K562 (cell line): ENCODE measurements at regions not wholly inside any gene's neighbourhood (a gene's known extent, or its start where the extent isn't known, plus 50 kb on each side); places are given as distances from the start of the nearest gene placed in this dataset.

Experiments used
- ATAC-seq: fragments of 200-7000 bp; cut with Tn5 transposase; 3 replicates; pipeline ENCODE4 v1.9.1; 2020; ENCODE audit warnings: moderate library complexity
- BruUV-seq: library from RNA; stranded (reverse); fragments of 400-500 nt; replicated peaks from 2 replicates; lab custom pipeline; 2021; lab: Mats Ljungman, UMichigan
- CTCF ChIA-PET: fragments of 300-600 bp; formaldehyde crosslinking; extraction: SDS; loops from one replicate; lab custom pipeline; 2021; ENCODE audit warnings: low intra/inter-chr PET ratio; lab: Yijun Ruan, JAX
- POLR2A ChIA-PET: fragments of 300-600, 350-650 bp; sonication (Branson Sonifier 250); formaldehyde crosslinking; extraction: SDS; loops from one replicate; lab custom pipeline; 2021; ENCODE audit warnings: antibody characterized with exemption, inconsistent platforms; lab: Yijun Ruan, JAX
- DNase-seq, 4 experiments: peaks; one replicate each; pipeline versions ENCODE4 v3.0.0 to v3.0.0-alpha.2; 2011 to 2018; ENCODE audit warnings: low spot score in 3 of 4, mixed read lengths in 3 of 4; ENCODE audit errors: extremely low read depth in 1 of 4
- FAIRE-seq: peaks from 2 replicates; lab custom pipeline; 2011; peaks lifted over from hg19 to GRCh38; lab: Jason Lieb, UNC
- H2AFZ ChIP-seq: 2 replicates; pipeline ENCODE4 v1.6.0; 2011; ENCODE audit warnings: low read depth, low read length, control low read depth, inconsistent platforms
- H3K27ac ChIP-seq: fragments of 200-600 bp; 3 replicates; pipeline ENCODE4 v1.8.0; 2011; ENCODE audit warnings: low read depth, mild to moderate bottlenecking, control low read depth, inconsistent platforms, low read length, moderate library complexity, mixed read lengths; ENCODE audit errors: extremely low read depth
- H3K27me3 ChIP-seq, 2 experiments: fragments of 300-600 bp in 1 of 2; 2 replicates in 1 of 2; 3 replicates in 1 of 2; pipeline versions ENCODE4 v1.6.0 to v1.8.0; 2011; ENCODE audit warnings: inconsistent platforms in 2 of 2, low read length in 2 of 2, mild to moderate bottlenecking in 1 of 2, mixed read lengths in 1 of 2, moderate library complexity in 1 of 2; ENCODE audit not compliant: control insufficient read depth in 2 of 2, insufficient read depth in 2 of 2
- H3K36me3 ChIP-seq: fragments of 300-600 bp; 3 replicates; pipeline ENCODE4 v1.8.0; 2011; ENCODE audit warnings: mild to moderate bottlenecking, low read length, inconsistent platforms; ENCODE audit not compliant: control insufficient read depth, insufficient read depth
- H3K4me1 ChIP-seq, 2 experiments: fragments of 200-600 bp in 1 of 2; replicated peaks in 1 of 2; 2 replicates in 1 of 2; 3 replicates in 1 of 2; pipeline versions ENCODE4 v1.5.1 to v1.8.0; 2011; ENCODE audit warnings: inconsistent platforms in 2 of 2, low read length in 2 of 2, mild to moderate bottlenecking in 1 of 2, mixed read lengths in 1 of 2, moderate library complexity in 1 of 2; ENCODE audit not compliant: control insufficient read depth in 2 of 2, insufficient read depth in 2 of 2
- H3K4me2 ChIP-seq: 2 replicates; pipeline ENCODE4 v1.6.1; 2011; ENCODE audit warnings: low read length, control low read depth, inconsistent platforms, mixed read lengths; ENCODE audit not compliant: insufficient read depth
- H3K4me3 ChIP-seq: fragments of 200-600 bp; sonication (generic), shearing (Covaris generic); 2 replicates; pipeline ENCODE4 v1.5.1; 2016; ENCODE audit warnings: control low read depth, inconsistent platforms
- H3K79me2 ChIP-seq: fragments of 200-600 bp; 3 replicates; pipeline ENCODE4 v1.8.0; 2011; ENCODE audit warnings: low read length, inconsistent platforms; ENCODE audit not compliant: control insufficient read depth, insufficient read depth
- H3K9ac ChIP-seq, 2 experiments: 2 replicates each; pipeline versions ENCODE4 v1.6.0 to v1.6.1; 2011; ENCODE audit warnings: low read depth in 2 of 2, low read length in 2 of 2, control low read depth in 1 of 2, inconsistent platforms in 1 of 2, mild to moderate bottlenecking in 1 of 2, mixed read lengths in 1 of 2; ENCODE audit not compliant: insufficient read depth in 1 of 2
- H3K9me1 ChIP-seq: one replicate; pipeline ENCODE4 v1.6.0; 2011; ENCODE audit warnings: inconsistent platforms, mild to moderate bottlenecking, low read length, moderate library complexity; ENCODE audit not compliant: control insufficient read depth, insufficient read depth
- H3K9me3 ChIP-seq: replicated peaks from 2 replicates; pipeline ENCODE4 v1.5.1; 2011; ENCODE audit warnings: low read depth, low read length, inconsistent platforms; ENCODE audit not compliant: control insufficient read depth, insufficient read depth
- H4K20me1 ChIP-seq: replicated peaks from 2 replicates; pipeline ENCODE4 v1.6.1; 2011; ENCODE audit warnings: low read length, inconsistent platforms, mixed read lengths; ENCODE audit not compliant: control insufficient read depth, insufficient read depth
- BRF1 ChIP-seq: IDR thresholded peaks from 3 replicates; pipeline ENCODE4 v1.6.1; 2011; ENCODE audit warnings: borderline replicate concordance, mild to moderate bottlenecking; ENCODE audit not compliant: insufficient read length; ENCODE audit errors: extremely low read depth
- COPS2 ChIP-seq: fragments of 450-650 bp; conservative IDR thresholded peaks from 2 replicates; pipeline ENCODE4 v1.6.1; 2016; ENCODE audit warnings: mild to moderate bottlenecking, moderate library complexity
- E2F8 ChIP-seq: fragments of 450-650 bp; IDR thresholded peaks from 2 replicates; pipeline ENCODE4 v1.7.1; 2018; ENCODE audit warnings: mild to moderate bottlenecking, low read depth; ENCODE audit not compliant: partially characterized antibody
- ESRRB ChIP-seq: fragments of 250-450 bp; sonication (Bioruptor Pico); IDR thresholded peaks from 2 replicates; pipeline ENCODE4 v1.5.0; 2020; ENCODE audit warnings: mild to moderate bottlenecking, moderate library complexity, borderline replicate concordance
- GTF2E2 ChIP-seq: fragments of 200-800 bp; sonication (Bioruptor generic); IDR thresholded peaks from 2 replicates; pipeline ENCODE4 v1.6.1; 2016; ENCODE audit warnings: missing genetic modification characterization, missing compliant biosample characterization
- MEF2D ChIP-seq: conservative IDR thresholded peaks from 2 replicates; pipeline ENCODE4 v1.6.1; 2016; ENCODE audit warnings: low read depth, missing genetic modification characterization, missing compliant biosample characterization
- MTF1 ChIP-seq: fragments of 250-450 bp; sonication (Bioruptor Pico); IDR thresholded peaks from 2 replicates; pipeline ENCODE4 v1.9.0; 2021; ENCODE audit warnings: moderate library complexity, mild to moderate bottlenecking, inconsistent platforms, borderline replicate concordance
- MXD1 ChIP-seq: fragments of 250-450 bp; sonication (Bioruptor Pico); IDR thresholded peaks from 2 replicates; pipeline ENCODE4 v1.8.0; 2021; ENCODE audit warnings: borderline replicate concordance, mild to moderate bottlenecking, moderate library complexity; ENCODE audit not compliant: poor library complexity, severe bottlenecking
- POLR2H ChIP-seq: IDR thresholded peaks from 2 replicates; pipeline ENCODE4 v1.6.1; 2016; ENCODE audit warnings: missing genetic modification characterization, low read depth, mild to moderate bottlenecking, control low read depth, missing compliant biosample characterization, moderate library complexity
- RAD51 ChIP-seq: fragments of 450-650 bp; IDR thresholded peaks from 2 replicates; pipeline ENCODE4 v1.7.1; 2016; ENCODE audit warnings: low read depth, mild to moderate bottlenecking, borderline replicate concordance
- RNF219 ChIP-seq: fragments of 250-450 bp; sonication (Bioruptor Pico); IDR thresholded peaks from 2 replicates; pipeline ENCODE4 v1.5.0; 2022; ENCODE audit warnings: mild to moderate bottlenecking
- TCF15 ChIP-seq: fragments of 250-450 bp; sonication (Bioruptor Pico); IDR thresholded peaks from 2 replicates; pipeline ENCODE4 v1.8.0; 2022; ENCODE audit warnings: moderate library complexity, mild to moderate bottlenecking, inconsistent platforms
- TEAD1 ChIP-seq, 2 experiments: fragments of 450-650 bp in 1 of 2; sonication (generic) in 1 of 2; formaldehyde crosslinking; IDR thresholded peaks; 2 replicates each; pipeline versions ENCODE4 v1.4.0 to v1.8.0; 2020 to 2022; ENCODE audit warnings: mild to moderate bottlenecking in 2 of 2, missing genetic modification reagents in 1 of 2
- ZNF347 ChIP-seq: fragments of 450-650 bp; formaldehyde crosslinking; IDR thresholded peaks from 2 replicates; pipeline ENCODE4 v1.4.0; 2020; ENCODE audit warnings: low read depth, mild to moderate bottlenecking, moderate library complexity
- WGBS: fragments of 100-300 bp; shearing (Covaris generic); methylation state at CpG from one replicate; pipeline ENCODE4 v1.1.6; 2016; ENCODE audit warnings: low coverage, mixed read lengths; ENCODE audit not compliant: insufficient coverage; ENCODE audit errors: missing lambda C conversion rate; 5-methylcytosine and 5-hydroxymethylcytosine counted together
- in situ Hi-C: fragments of 300-500 bp; cut with MboI; formaldehyde crosslinking; loops from 4 replicates; pipeline ENCODE4 v1.15.0; 2018; ENCODE audit warnings: inconsistent platforms, mixed read lengths
- intact Hi-C: fragments of 100-400 bp; cut with micrococcal nuclease; formaldehyde crosslinking; loops from 2 replicates; pipeline ENCODE4 v1.14.2; 2022

- TF ChIP-seq RNF219 (CRISPR knock-in tag) (no peak), MXD1 (CRISPR knock-in tag) (no peak), TEAD1 (CRISPR knock-in tag; IDR thresholded peaks at IDR 0.05) (no peak), COPS2 (no peak)
- TF ChIP-seq, all 486 proteins: peak for 0
Observed at GRCh38 chr18:10141559-10141958, 227.7 kb downstream of the VAPA start (continued).

GRCh38 chr18:10142056-10142455 is 228.2 kb downstream of the VAPA start:
- Histone ChIP-seq H4K20me1 (0 out of 2 replicates have a peak, but pooled peaks cover 5% of the 10 kb centered on the region), H3K79me2 (no peaks in the 10 kb centered on the region), H3K4me3 (no peak overlapping the region), H3K9ac (no peak overlapping the region), H3K4me2 (no peak overlapping the region), H3K9me3 (no peaks in the 10 kb centered on the region), H3K9me1 (no peaks in the 10 kb centered on the region), H2AFZ (no peak overlapping the region), H3K36me3 (no peaks in the 10 kb centered on the region), H3K27me3 (peaks cover 13 to 36% of the 10 kb centered on the region in 2 experiments; a peak in 4 of 5 replicates), H3K27ac (no peak overlapping the region), H3K4me1 (no peaks in the 10 kb centered on the region)
- in situ Hi-C loops, result no loop called here
- ChIA-PET CTCF (no interaction called here), POLR2A (interaction anchor here (0.8 to 1.1 kb wide), 2 partner anchors 30 to 97 kb away, joined by 4 read pairs; no protein-coding TSS in a partner anchor)
- ATAC-seq (no peak), DNase-seq (no peak), FAIRE-seq (no peak)
- intact Hi-C loops, result no loop called here
- BruUV-seq, result no TSS peak
- WGBS, result 7% methylated on average over 7 of the region's 7 CpGs
- TF ChIP-seq GTF2E2 (tag) (no peak), ESRRB (CRISPR knock-in tag) (no peak), RAD51 (no peak), ZNF347 (CRISPR knock-in tag) (no peak), E2F8 (no peak), MTF1 (CRISPR knock-in tag) (no peak), POLR2H (no peak), TCF15 (CRISPR knock-in tag) (no peak), MEF2D (tag) (no peak), BRF1 (no peak)
